ENCODE measurements at regions not wholly inside any gene's neighbourhood (a gene's known extent, or its start where the extent isn't known, plus 50 kb on each side); places are given as distances from the start of the nearest gene placed in this dataset.
"Not testable (repeated sequence)": the region's sequence is repeated elsewhere in the genome, so short reads cannot be mapped to it uniquely, and the experiment has no call there.

DNA sequence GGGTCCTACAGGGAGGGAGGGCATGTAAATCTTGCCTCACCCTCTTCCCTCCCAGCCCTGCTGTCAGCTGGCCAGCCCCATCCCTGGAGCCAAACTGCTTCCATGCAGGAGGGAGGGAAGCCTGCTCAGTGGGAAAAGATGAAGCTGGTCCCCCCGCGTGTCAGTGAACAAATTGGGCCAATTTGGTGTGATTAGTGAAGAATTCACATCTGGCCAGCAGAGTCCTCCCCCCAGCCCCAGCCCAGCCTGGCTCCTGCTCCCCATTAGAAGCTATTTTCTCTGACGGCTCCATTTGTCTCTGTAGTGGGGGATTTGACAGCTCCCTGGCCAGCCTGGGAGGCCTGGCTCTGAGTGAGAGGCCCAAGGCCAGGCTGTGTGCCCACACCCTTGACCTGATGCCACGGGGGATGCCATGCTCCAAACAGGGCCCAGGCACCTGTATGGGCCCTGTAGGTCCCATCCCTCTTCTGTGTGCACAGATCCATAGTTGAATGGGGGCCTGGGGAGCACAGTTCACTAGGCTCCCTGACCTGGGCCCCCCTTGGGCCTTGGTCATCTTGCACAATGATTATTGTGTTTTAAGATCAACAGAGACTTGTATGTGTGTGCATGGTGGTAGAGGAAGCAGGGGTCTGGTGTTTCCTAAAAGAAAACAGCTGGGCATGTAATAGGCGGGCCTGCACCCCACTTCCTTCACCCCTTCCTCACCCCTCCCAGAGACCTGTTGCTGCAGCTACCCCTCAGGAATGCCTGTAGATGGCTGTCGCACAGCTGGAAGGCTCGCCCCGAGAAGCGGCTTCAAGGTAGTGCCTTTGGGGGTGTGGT is 50.7 kb upstream of the TAC4 start:
- Histone ChIP-seq H3K36me3 (ENCODE audit: control insufficient read depth in 3 of 3, insufficient read depth in 3 of 3, low read length in 3 of 3) (no peaks in the 10 kb centered on the region), H3K27me3 (ENCODE audit: control insufficient read depth in 3 of 3, insufficient read depth in 3 of 3, low read length in 3 of 3) (peaks cover 29 to 49% (median 33%) of the 10 kb centered on the region in 3 donors), H3K4me1 (ENCODE audit: control insufficient read depth in 3 of 3, insufficient read depth in 3 of 3, low read length in 3 of 3) (no peaks in the 10 kb centered on the region), H3K27ac (ENCODE audit: low read depth, low read length) (no peak overlapping the region), H3K9ac (ENCODE audit: low read depth in 1 of 3, low read length in 3 of 3) (no peak overlapping the region), H3K9me3 (ENCODE audit: control insufficient read depth in 3 of 3, low read length in 3 of 3) (no peaks in the 10 kb centered on the region), H3K4me3 (ENCODE audit: low read length in 3 of 3) (no peak overlapping the region)

DNA sequence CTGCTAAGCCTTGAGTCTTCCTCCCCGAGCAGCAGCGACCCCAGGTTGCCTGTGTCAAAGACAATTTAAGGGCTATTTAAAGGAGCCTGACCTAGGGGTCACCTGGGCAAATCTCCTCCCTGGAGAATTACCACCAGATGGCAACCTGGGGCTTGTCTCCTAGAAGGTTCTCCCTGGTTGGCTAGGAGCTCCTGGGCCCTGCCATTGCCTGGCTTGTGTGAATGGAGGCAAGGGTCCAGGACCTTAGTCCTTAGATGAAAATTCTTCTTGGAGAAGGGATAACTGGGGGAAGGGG is 51.3 kb upstream of the TAC4 start:
- Histone ChIP-seq H3K9ac (ENCODE audit: low read depth in 1 of 3, low read length in 3 of 3) (no peak overlapping the region), H3K4me1 (ENCODE audit: control insufficient read depth in 3 of 3, insufficient read depth in 3 of 3, low read length in 3 of 3) (no peaks in the 10 kb centered on the region), H3K27ac (ENCODE audit: low read depth, low read length) (no peak overlapping the region), H3K36me3 (ENCODE audit: control insufficient read depth in 3 of 3, insufficient read depth in 3 of 3, low read length in 3 of 3) (no peaks in the 10 kb centered on the region), H3K9me3 (ENCODE audit: control insufficient read depth in 3 of 3, low read length in 3 of 3) (no peaks in the 10 kb centered on the region), H3K27me3 (ENCODE audit: control insufficient read depth in 3 of 3, insufficient read depth in 3 of 3, low read length in 3 of 3) (peaks cover 34 to 54% (median 39%) of the 10 kb centered on the region in 3 donors), H3K4me3 (ENCODE audit: low read length in 3 of 3) (no peak overlapping the region)

DNA sequence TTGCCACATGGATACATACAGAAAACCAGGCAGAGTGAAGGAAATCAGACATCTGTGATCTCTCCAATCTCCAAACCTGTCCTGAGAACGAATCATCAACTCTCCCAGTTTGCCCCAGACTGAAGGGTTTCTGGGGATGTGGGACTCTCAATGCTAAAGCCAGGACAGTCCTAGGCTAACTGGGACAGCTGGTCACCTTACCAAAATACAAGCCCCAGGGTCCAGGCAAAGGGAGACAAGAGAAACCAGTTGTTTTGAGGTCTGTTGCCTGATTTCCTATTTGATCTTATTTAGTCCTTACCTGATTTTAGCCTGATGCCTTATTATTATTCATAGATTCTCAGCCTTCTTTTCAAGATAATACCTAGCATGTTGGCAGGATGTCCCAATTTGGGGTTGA is 51.7 kb upstream of the TAC4 start:
- peaks cover 37 to 59% (median 43%) of the 10 kb centered on the region in 3 donors for H3K27me3 ChIP-seq (ENCODE audit: control insufficient read depth in 3 of 3, insufficient read depth in 3 of 3, low read length in 3 of 3)
- H3K9me3 ChIP-seq (ENCODE audit: control insufficient read depth in 3 of 3, low read length in 3 of 3) = no peaks in the 10 kb centered on the region
- H3K9ac ChIP-seq (ENCODE audit: low read depth in 1 of 3, low read length in 3 of 3) = no peak overlapping the region
- no peaks in the 10 kb centered on the region for H3K36me3 ChIP-seq (ENCODE audit: control insufficient read depth in 3 of 3, insufficient read depth in 3 of 3, low read length in 3 of 3)
- H3K4me1 ChIP-seq (ENCODE audit: control insufficient read depth in 3 of 3, insufficient read depth in 3 of 3, low read length in 3 of 3) = no peaks in the 10 kb centered on the region
- H3K27ac ChIP-seq (ENCODE audit: low read depth, low read length) = no peak overlapping the region
- H3K4me3 ChIP-seq (ENCODE audit: low read length in 3 of 3) = no peak overlapping the region

DNA sequence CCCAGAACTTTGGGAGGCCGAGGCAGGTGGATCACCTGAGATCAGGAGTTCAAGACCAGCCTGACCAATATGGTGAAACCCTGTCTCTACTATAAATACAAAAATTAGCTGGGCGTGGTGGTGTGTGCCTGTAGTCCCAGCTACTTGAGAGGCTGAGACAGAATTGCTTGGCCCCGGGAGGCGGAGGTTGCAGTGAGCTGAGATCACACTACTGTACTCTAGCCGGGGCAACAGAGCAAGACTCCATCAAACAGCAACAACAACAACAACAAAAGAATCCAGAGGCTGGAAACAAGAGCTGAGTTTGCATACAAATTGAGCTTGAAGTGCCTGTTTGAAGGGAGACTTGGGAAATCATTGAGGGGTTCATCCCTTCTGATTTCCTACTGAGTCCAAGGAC is 52.9 kb upstream of the TAC4 start:
- not testable (repeated sequence) for H3K9ac ChIP-seq (ENCODE audit: low read depth in 1 of 3, low read length in 3 of 3); H3K27ac ChIP-seq (ENCODE audit: low read depth, low read length); H3K4me3 ChIP-seq (ENCODE audit: low read length in 3 of 3); H3K36me3 ChIP-seq (ENCODE audit: control insufficient read depth in 3 of 3, insufficient read depth in 3 of 3, low read length in 3 of 3); H3K9me3 ChIP-seq (ENCODE audit: control insufficient read depth in 3 of 3, low read length in 3 of 3); H3K4me1 ChIP-seq (ENCODE audit: control insufficient read depth in 3 of 3, insufficient read depth in 3 of 3, low read length in 3 of 3)
- peaks cover 41 to 65% (median 50%) of the 10 kb centered on the region in 3 donors for H3K27me3 ChIP-seq (ENCODE audit: control insufficient read depth in 3 of 3, insufficient read depth in 3 of 3, low read length in 3 of 3)

DNA sequence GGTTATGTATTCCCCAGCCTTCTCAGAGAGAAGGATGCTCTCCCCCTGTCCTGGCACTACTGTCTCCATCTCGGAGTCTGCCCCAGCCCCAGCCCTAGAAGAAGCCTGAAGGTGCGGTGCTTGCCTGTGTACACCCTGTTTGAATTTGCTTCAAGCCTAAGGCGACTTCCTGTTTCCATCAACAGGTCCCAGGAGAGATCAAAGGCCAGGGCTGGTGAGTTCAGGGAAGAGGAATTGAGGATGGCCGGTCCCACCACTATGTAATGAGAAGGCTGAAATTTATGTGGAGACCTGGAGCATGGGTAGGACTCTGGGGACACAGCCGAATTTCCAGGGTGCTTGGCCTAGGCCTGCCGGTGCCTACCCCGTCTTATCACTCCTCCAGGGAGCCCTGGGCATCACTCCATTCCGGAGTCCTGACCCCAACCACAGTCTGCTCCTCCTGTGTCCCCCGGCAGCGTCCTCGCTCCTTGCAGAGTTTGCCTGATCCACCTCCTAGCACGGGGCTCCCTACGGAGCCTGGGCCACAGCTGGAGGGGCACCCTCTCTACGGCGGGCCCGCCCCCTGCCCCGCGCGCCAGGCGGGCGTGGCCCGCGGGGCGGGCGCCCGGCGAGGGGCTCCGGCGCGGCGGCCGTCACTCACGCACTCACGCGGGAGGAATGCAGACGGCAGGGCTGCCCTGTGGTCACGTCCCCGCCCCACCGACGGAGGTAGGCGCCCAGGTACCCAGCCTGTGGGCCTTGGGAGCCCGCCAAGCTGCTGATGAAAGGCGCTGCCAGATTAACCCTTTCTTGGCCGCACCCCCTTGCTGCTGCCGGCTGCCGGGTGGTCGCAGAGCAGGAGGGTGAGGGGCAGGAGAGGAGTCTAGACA is 53.8 kb upstream of the TAC4 start:
- Histone ChIP-seq H3K9ac (ENCODE audit: low read depth in 1 of 3, low read length in 3 of 3) (no peak overlapping the region), H3K4me3 (ENCODE audit: low read length in 3 of 3) (no peak overlapping the region), H3K27me3 (ENCODE audit: control insufficient read depth in 3 of 3, insufficient read depth in 3 of 3, low read length in 3 of 3) (peaks cover 41 to 69% (median 56%) of the 10 kb centered on the region in 3 donors), H3K4me1 (ENCODE audit: control insufficient read depth in 3 of 3, insufficient read depth in 3 of 3, low read length in 3 of 3) (no peaks in the 10 kb centered on the region), H3K9me3 (ENCODE audit: control insufficient read depth in 3 of 3, low read length in 3 of 3) (no peaks in the 10 kb centered on the region), H3K36me3 (ENCODE audit: control insufficient read depth in 3 of 3, insufficient read depth in 3 of 3, low read length in 3 of 3) (no peaks in the 10 kb centered on the region), H3K27ac (ENCODE audit: low read depth, low read length) (no peak overlapping the region)

DNA sequence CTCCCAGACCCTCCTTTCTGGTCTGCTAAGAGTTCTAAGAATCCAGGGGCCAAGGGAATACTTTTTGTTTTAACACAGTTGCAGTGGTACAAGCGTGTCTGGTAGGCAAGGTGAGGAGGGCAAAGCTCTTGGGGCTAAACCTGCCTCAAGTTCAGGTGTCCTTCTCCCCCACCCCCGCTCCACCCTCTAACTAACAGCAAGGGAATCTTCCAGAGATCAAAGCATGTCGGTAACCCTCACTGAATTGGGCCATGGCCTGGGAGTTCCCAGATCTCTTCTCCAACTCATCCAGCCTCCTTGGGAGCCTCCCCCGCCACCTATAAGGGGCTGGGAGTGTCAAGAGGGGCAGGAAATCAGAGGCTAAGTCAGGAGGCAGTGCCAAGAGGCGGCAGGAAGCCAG is 55.7 kb upstream of the TAC4 start:
- Histone ChIP-seq H3K36me3 (ENCODE audit: control insufficient read depth in 3 of 3, insufficient read depth in 3 of 3, low read length in 3 of 3) (no peaks in the 10 kb centered on the region), H3K4me3 (ENCODE audit: low read length in 3 of 3) (no peak overlapping the region), H3K27me3 (ENCODE audit: control insufficient read depth in 3 of 3, insufficient read depth in 3 of 3, low read length in 3 of 3) (peaks cover 53 to 85% (median 73%) of the 10 kb centered on the region in 3 donors), H3K27ac (ENCODE audit: low read depth, low read length) (no peak overlapping the region), H3K9ac (ENCODE audit: low read depth in 1 of 3, low read length in 3 of 3) (no peak overlapping the region), H3K9me3 (ENCODE audit: control insufficient read depth in 3 of 3, low read length in 3 of 3) (no peaks in the 10 kb centered on the region), H3K4me1 (ENCODE audit: control insufficient read depth in 3 of 3, insufficient read depth in 3 of 3, low read length in 3 of 3) (no peaks in the 10 kb centered on the region)

DNA sequence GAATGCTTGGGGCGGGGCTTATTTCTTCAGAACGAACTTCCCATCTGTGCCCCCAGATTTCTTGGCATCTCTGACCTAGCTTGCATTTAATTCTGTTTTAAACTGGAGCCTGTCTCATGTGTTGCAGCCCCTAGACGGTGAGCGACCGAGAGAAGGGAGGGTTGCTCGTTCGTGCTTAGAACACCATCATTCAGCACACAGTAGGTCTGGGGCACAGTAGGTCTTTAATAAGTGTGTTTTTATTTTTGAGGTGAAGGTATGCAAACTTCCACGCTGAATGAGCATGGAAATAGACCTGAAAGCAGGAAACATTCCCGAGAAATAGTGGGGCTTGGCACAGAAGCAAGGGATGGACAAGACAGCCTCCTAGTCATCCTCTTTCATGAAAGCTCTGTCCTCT is 57.0 kb upstream of the TAC4 start:
- no peaks in the 10 kb centered on the region for H3K9me3 ChIP-seq (ENCODE audit: control insufficient read depth in 3 of 3, low read length in 3 of 3)
- no peak overlapping the region for H3K9ac ChIP-seq (ENCODE audit: low read depth in 1 of 3, low read length in 3 of 3)
- peaks cover 66 to 90% (median 86%) of the 10 kb centered on the region in 3 donors for H3K27me3 ChIP-seq (ENCODE audit: control insufficient read depth in 3 of 3, insufficient read depth in 3 of 3, low read length in 3 of 3)
- no peaks in the 10 kb centered on the region for H3K4me1 ChIP-seq (ENCODE audit: control insufficient read depth in 3 of 3, insufficient read depth in 3 of 3, low read length in 3 of 3)
- no peak overlapping the region for H3K4me3 ChIP-seq (ENCODE audit: low read length in 3 of 3)
- H3K36me3 ChIP-seq (ENCODE audit: control insufficient read depth in 3 of 3, insufficient read depth in 3 of 3, low read length in 3 of 3) = no peaks in the 10 kb centered on the region
- H3K27ac ChIP-seq (ENCODE audit: low read depth, low read length) = no peak overlapping the region

DNA sequence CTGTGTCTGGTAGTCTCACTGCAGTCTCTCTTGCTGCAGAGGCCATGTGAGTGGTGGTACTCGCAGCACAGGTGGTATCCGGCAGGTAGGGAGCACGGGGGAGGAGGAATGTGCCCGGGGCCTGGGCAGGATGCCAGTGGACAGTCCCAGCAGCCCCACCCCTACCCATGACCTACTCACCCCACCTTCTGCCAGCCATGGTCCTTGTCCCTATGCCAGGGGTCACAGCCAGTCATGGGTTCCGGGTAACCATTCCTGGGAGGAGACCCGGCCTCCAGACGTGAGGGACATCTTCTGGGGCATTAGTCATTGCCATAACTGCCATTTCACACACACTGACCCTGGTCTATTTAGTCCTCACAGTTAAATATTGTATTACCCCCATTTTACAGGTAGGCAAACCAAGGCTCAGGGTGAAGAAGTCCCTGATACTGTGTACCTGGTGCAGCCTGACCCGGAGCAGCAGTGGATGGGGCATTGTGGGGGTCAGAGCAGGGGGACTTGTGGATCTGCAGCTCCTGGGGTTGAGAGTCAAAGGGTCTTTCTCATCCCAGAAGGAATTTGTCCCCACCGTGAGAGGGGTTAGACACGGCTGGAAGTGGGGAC is 58.8 kb upstream of the TAC4 start:
- Histone ChIP-seq H3K4me3 (ENCODE audit: low read length in 3 of 3) (no peak overlapping the region), H3K4me1 (ENCODE audit: control insufficient read depth in 3 of 3, insufficient read depth in 3 of 3, low read length in 3 of 3) (no peaks in the 10 kb centered on the region), H3K27me3 (ENCODE audit: control insufficient read depth in 3 of 3, insufficient read depth in 3 of 3, low read length in 3 of 3) (peaks cover 77 to 94% (median 89%) of the 10 kb centered on the region in 3 donors), H3K27ac (ENCODE audit: low read depth, low read length) (no peak overlapping the region), H3K9me3 (ENCODE audit: control insufficient read depth in 3 of 3, low read length in 3 of 3) (no peaks in the 10 kb centered on the region), H3K36me3 (ENCODE audit: control insufficient read depth in 3 of 3, insufficient read depth in 3 of 3, low read length in 3 of 3) (no peaks in the 10 kb centered on the region), H3K9ac (ENCODE audit: low read depth in 1 of 3, low read length in 3 of 3) (no peak overlapping the region)

DNA sequence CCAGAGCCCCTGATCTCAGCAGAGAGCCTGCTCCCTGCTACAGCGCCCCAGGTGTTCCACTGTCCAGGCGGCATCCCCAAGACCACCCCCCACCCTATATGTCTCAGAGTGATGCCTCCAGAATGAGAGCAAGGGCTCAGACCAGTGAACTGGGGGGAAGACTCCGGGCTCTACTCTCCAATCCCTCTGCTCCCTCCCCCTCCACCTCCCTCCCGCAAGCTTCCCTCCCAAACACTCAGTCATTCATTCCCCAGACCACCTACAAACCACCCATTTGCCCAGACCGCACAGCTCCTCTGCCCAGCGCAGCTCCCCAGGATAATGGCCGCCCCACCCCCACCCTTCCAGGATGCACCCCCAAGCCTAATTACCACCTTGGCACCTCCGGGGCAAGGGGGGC is 59.4 kb upstream of the TAC4 start:
- Histone ChIP-seq H3K36me3 (ENCODE audit: control insufficient read depth in 3 of 3, insufficient read depth in 3 of 3, low read length in 3 of 3) (no peaks in the 10 kb centered on the region), H3K27ac (ENCODE audit: low read depth, low read length) (no peak overlapping the region), H3K4me3 (ENCODE audit: low read length in 3 of 3) (no peak overlapping the region), H3K4me1 (ENCODE audit: control insufficient read depth in 3 of 3, insufficient read depth in 3 of 3, low read length in 3 of 3) (no peaks in the 10 kb centered on the region), H3K27me3 (ENCODE audit: control insufficient read depth in 3 of 3, insufficient read depth in 3 of 3, low read length in 3 of 3) (peaks cover 73 to 95% (median 87%) of the 10 kb centered on the region in 3 donors), H3K9me3 (ENCODE audit: control insufficient read depth in 3 of 3, low read length in 3 of 3) (no peaks in the 10 kb centered on the region), H3K9ac (ENCODE audit: low read depth in 1 of 3, low read length in 3 of 3) (no peak overlapping the region)

Measured in skeletal muscle tissue (tissue), 3 donors.